Right lobe of liver (tissue), 6 donors: ENCODE measurements at regions not wholly inside any gene's neighbourhood (a gene's known extent, or its start where the extent isn't known, plus 50 kb on each side); places are given as distances from the start of the nearest gene placed in this dataset.

ENCODE experiments used
- ATAC-seq, 4 donors: fragments of 200-7000 bp; cut with Tn5 transposase; one replicate each; pipeline ENCODE4 v1.9.1; 2020; ENCODE audit warnings: mild to moderate bottlenecking in 4 of 4, moderate library complexity in 4 of 4
- DNase-seq, 3 donors: peaks; one replicate each; pipeline ENCODE4 v3.0.0-alpha.2; 2020
- H3K27ac ChIP-seq, 3 donors: fragments of 200-600 bp; one replicate each; pipeline ENCODE4 v1.8.0; 2022
- H3K27me3 ChIP-seq, 2 donors: fragments of 200-600 bp; one replicate each; pipeline ENCODE4 v1.8.0; 2022
- H3K36me3 ChIP-seq, 4 donors: fragments of 200-600 bp; sonication (generic) in 1 of 4; one replicate each; pipeline versions ENCODE4 v1.5.1 to v1.8.0; 2017 to 2022; ENCODE audit warnings: control low read depth in 1 of 4
- H3K4me1 ChIP-seq, 4 donors: fragments of 200-600 bp; sonication (generic) in 1 of 4; one replicate each; pipeline versions ENCODE4 v1.5.1 to v1.8.0; 2017 to 2022; ENCODE audit warnings: control low read depth in 1 of 4
- H3K4me3 ChIP-seq, 3 donors: fragments of 200-600 bp; one replicate each; pipeline ENCODE4 v1.8.0; 2022
- H3K9me3 ChIP-seq, 4 donors: fragments of 200-600 bp; sonication (generic) in 1 of 4; one replicate each; pipeline versions ENCODE4 v1.5.1 to v1.8.0; 2017 to 2022; ENCODE audit warnings: control low read depth in 1 of 4
- POLR2A ChIP-seq: fragments of 450-650 bp; IDR thresholded peaks from one replicate; pipeline ENCODE4 v1.6.1; 2017; ENCODE audit warnings: antibody characterized with exemption, mild to moderate bottlenecking
- WGBS: methylation state at CpG from one replicate; pipeline ENCODE4 v1.1.6; 2018; ENCODE audit warnings: low coverage, low lambda C conversion rate; ENCODE audit not compliant: insufficient coverage; ENCODE audit errors: missing lambda C conversion rate; 5-methylcytosine and 5-hydroxymethylcytosine counted together
- intact Hi-C, 2 donors: fragments of 100-400 bp; cut with DNase I; formaldehyde crosslinking; loops; one replicate each; pipeline versions ENCODE4 v1.11.2 to v1.14.1; 2022
- TF ChIP-seq, protein P1 (sequence below), 4 donors: fragments of 200-600 bp in 3 of 4; fragments of 450-650 bp in 1 of 4; IDR thresholded peaks; one replicate each; pipeline versions ENCODE4 v1.5.1 to v1.8.0; 2016 to 2022; ENCODE audit warnings: antibody characterized with exemption in 4 of 4, mild to moderate bottlenecking in 2 of 4
- donor health status: DM: no; HTN: yes; CAD: no.
- donor health status: DM: no; HTN: no; CAD: no.
- donor health status: DM: no; HTN: no; CAD: no.
- donor health status: DM: no; HTN: yes; CAD: no.
- donor health status: DM: no; HTN: yes; CAD: no.

DNA sequence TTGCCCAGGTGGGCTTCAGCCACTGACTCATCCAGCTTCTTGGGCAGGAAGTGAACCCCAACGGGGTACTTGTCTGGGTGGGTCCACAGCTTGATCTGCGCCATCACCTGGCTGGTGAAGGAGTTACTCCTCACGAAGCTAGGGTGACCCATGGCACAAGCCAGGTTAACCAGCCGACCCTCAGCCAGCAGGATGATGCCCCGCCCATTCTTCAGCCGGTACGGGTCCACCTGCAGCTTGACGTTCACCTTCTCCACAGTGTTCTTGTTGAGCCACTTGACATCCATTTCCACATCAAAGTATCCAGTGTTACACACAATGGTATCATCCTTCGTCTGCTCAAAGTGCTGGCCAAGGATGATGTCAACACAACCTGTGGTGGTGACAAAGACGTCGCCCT lies 121.3 kb upstream of the NXPH2 start:
- TF ChIP-seq POLR2A, result no peak
- TF ChIP-seq, protein P1, sequence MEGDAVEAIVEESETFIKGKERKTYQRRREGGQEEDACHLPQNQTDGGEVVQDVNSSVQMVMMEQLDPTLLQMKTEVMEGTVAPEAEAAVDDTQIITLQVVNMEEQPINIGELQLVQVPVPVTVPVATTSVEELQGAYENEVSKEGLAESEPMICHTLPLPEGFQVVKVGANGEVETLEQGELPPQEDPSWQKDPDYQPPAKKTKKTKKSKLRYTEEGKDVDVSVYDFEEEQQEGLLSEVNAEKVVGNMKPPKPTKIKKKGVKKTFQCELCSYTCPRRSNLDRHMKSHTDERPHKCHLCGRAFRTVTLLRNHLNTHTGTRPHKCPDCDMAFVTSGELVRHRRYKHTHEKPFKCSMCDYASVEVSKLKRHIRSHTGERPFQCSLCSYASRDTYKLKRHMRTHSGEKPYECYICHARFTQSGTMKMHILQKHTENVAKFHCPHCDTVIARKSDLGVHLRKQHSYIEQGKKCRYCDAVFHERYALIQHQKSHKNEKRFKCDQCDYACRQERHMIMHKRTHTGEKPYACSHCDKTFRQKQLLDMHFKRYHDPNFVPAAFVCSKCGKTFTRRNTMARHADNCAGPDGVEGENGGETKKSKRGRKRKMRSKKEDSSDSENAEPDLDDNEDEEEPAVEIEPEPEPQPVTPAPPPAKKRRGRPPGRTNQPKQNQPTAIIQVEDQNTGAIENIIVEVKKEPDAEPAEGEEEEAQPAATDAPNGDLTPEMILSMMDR (IDR thresholded peaks at IDR 0.05), result no peak
- Histone ChIP-seq H3K4me3 (no peak overlapping the region), H3K27me3 (no peaks in the 10 kb centered on the region), H3K4me1 (no peaks in the 10 kb centered on the region), H3K27ac (no peak overlapping the region), H3K36me3 (no peaks in the 10 kb centered on the region), H3K9me3 (no peaks in the 10 kb centered on the region)
- WGBS, result 100% methylated on average over 1 of the region's 11 CpGs
- ATAC-seq, result no peak
- intact Hi-C loops, result no loop called here
- no peak for DNase-seq

DNA sequence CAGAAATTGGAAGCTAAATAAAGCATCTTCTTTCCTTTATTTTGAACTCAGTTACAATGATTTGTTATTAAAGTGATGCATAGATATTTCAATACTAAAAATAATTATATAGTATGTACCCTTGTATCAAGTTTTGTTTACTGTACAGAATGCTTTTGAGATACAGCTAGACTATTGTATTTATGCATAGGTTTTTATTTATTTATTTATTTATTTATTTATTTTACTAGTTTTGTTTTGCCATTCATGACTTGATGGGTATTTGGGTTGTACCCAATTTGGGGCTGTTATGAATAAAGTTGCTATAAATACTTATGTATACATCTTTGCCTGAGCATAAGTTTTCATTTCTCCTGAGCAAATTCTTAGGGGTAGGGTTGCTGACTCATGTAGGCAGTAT lies 118.7 kb upstream of the NXPH2 start:
- Histone ChIP-seq H3K4me1 (no peaks in the 10 kb centered on the region), H3K27me3 (no peaks in the 10 kb centered on the region), H3K27ac (no peak overlapping the region), H3K9me3 (no peaks in the 10 kb centered on the region), H3K4me3 (no peak overlapping the region), H3K36me3 (no peaks in the 10 kb centered on the region)
- TF ChIP-seq, protein P1 (IDR thresholded peaks at IDR 0.05), result no peak
- TF ChIP-seq POLR2A, result no peak
- DNase-seq, result no peak
- intact Hi-C loops, result no loop called here
- ATAC-seq, result no peak

DNA sequence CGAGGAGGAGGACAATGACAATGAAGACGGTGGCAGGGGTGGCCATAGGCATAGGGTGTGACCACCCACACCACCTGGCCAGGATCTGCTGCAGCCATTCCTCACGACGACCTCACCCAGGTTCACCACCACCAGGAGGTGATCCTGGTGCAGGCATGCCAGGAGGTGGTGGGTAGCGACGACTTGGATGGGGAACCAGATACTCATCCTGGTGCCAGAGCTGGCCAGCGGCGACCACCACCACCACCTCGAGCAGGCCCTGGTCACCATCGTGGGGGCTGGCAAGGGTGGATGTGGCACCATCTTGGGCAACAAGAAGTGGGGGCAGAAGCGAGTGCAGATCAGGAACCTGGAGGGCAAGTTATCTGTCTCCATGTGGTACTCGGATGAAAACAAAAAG lies 117.1 kb upstream of the NXPH2 start:
- ATAC-seq, result peak in 1 of 4 donors; percentile 27
- Histone ChIP-seq H3K4me1 (no peaks in the 10 kb centered on the region), H3K36me3 (no peaks in the 10 kb centered on the region), H3K27me3 (no peaks in the 10 kb centered on the region), H3K9me3 (no peaks in the 10 kb centered on the region), H3K27ac (no peak overlapping the region), H3K4me3 (no peak overlapping the region)
- WGBS, result 60% methylated on average over 8 of the region's 12 CpGs
- intact Hi-C loops, result no loop called here
- TF ChIP-seq POLR2A, result no peak
- TF ChIP-seq, protein P1 (IDR thresholded peaks at IDR 0.05), result no peak
- no peak for DNase-seq

DNA sequence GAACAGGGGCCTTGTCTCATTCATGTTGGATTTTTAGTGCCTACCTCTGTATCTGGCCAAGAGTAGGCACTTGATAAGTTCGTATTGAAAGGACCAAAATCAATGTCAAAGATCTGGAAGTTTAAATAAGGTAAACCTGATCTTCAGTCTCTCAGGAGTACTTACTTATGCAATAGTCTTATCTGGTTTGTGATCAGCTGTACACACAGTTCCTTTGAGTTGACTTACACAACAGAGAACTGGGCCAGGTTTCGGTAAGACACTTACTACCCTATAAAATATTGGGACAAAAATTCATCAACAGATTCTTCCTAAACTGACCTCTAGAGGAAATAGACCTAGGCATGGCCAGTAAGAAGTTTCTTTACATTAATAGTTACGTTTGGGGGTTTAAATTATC lies 113.6 kb upstream of the NXPH2 start:
- Histone ChIP-seq H3K9me3 (no peaks in the 10 kb centered on the region), H3K27me3 (no peaks in the 10 kb centered on the region), H3K4me1 (no peaks in the 10 kb centered on the region), H3K36me3 (no peaks in the 10 kb centered on the region), H3K27ac (no peak overlapping the region), H3K4me3 (no peak overlapping the region)
- ATAC-seq (peak in 1 of 4 donors; percentile 39), DNase-seq (no peak)
- WGBS, result 28% methylated on average over 3 of the region's 3 CpGs
- intact Hi-C loops, result no loop called here
- no peak for TF ChIP-seq POLR2A
- TF ChIP-seq, protein P1 (IDR thresholded peaks at IDR 0.05), result no peak

DNA sequence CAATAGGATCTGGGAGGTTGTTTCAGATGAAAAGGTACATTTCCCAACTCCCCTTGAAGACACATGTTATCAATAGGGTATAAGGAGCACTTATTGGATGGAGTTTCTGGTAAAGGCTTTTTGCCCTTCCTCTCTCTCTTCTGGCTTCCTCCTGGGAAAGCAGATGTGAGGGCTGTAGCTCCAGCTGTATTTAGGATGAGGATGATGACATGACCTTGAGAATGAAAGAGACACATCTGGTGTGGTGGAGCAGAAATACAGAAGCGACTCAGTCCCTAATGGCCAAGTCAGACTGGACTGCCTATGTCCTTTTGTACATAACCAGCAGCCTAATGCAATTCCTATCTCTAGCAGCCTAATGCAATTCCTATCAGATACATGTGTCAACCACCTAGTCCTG lies 100.9 kb upstream of the NXPH2 start:
- H3K27me3 ChIP-seq, result no peaks in the 10 kb centered on the region
- intact Hi-C loops, result no loop called here

More for the DNA sequence above, 100.9 kb upstream of the NXPH2 start:
- 57% methylated on average over 1 of the region's 1 CpG for WGBS
- Histone ChIP-seq H3K36me3 (no peaks in the 10 kb centered on the region), H3K4me1 (no peaks in the 10 kb centered on the region), H3K27ac (no peak overlapping the region), H3K9me3 (no peaks in the 10 kb centered on the region), H3K4me3 (no peak overlapping the region)
- DNase-seq (no peak), ATAC-seq (no peak)
- no peak for TF ChIP-seq POLR2A
- TF ChIP-seq, protein P1 (IDR thresholded peaks at IDR 0.05), result no peak
